ENCODE measurements at regions not wholly inside any gene's neighbourhood (a gene's known extent, or its start where the extent isn't known, plus 50 kb on each side); places are given as distances from the start of the nearest gene placed in this dataset.

GRCh38 chr3:44061961-44062360 is 179.7 kb upstream of the TOPAZ1 start:
- H3K36me3 ChIP-seq (ENCODE audit: control insufficient read depth, insufficient read depth, low read length), result no peaks in the 10 kb centered on the region
- CTCF ChIA-PET, result no interaction called here
- H4K20me1 ChIP-seq (ENCODE audit: insufficient read depth, low read length), result no peaks in the 10 kb centered on the region
- H3K14ac ChIP-seq (replicated peaks; ENCODE audit: low read depth, low read length), result no peak overlapping the region
- BruUV-seq (replicated peaks), result no TSS peak
- H3K18ac ChIP-seq (ENCODE audit: low read depth, low read length), result no peak overlapping the region
- DNase-seq, result no peak
- no peak overlapping the region for H2AK5ac ChIP-seq (ENCODE audit: low read depth, low read length)
- H3K4me3 ChIP-seq (ENCODE audit: insufficient read depth, low read depth, low read length), result no peak overlapping the region
- no peaks in the 10 kb centered on the region for H3K9me1 ChIP-seq (ENCODE audit: insufficient read depth, low read length)
- H2BK5ac ChIP-seq (ENCODE audit: low read depth, low read length, poor library complexity, severe bottlenecking), result no peak overlapping the region
- no peak overlapping the region for H3K4me2 ChIP-seq (ENCODE audit: low read depth, low read length)
- H2BK120ac ChIP-seq (ENCODE audit: low read depth, low read length), result no peak overlapping the region
- no peak overlapping the region for H4K8ac ChIP-seq (ENCODE audit: low read depth in 2 of 2, low read length in 2 of 2)
- no peak overlapping the region for H4K91ac ChIP-seq (ENCODE audit: insufficient read depth, low read depth, low read length)
- H3K56ac ChIP-seq (ENCODE audit: extremely low read depth, insufficient read depth, low read length), result no peak overlapping the region
- in situ Hi-C loops (cut with MboI; ENCODE audit: low sequenced_read_pairs), result no loop called here
- H2AK9ac ChIP-seq (replicated peaks; ENCODE audit: low read depth, low read length, poor library complexity), result no peak overlapping the region
- peaks cover 49% of the 10 kb centered on the region for H3K27me3 ChIP-seq (ENCODE audit: control insufficient read depth, insufficient read depth, low read length)
- H3K9me3 ChIP-seq (ENCODE audit: control insufficient read depth, insufficient read depth, low read length), result no peaks in the 10 kb centered on the region
- H3K79me1 ChIP-seq (ENCODE audit: low read depth in 1 of 2, low read length in 2 of 2), result no peaks in the 10 kb centered on the region
- POLR2A ChIA-PET (ENCODE audit: unreplicated experiment), result no interaction called here
- no peak for ATAC-seq (ENCODE audit: low read depth)
- intact Hi-C loops (cut with micrococcal nuclease), result no loop called here
- H2BK15ac ChIP-seq (ENCODE audit: low read depth, low read length), result no peak overlapping the region
- no peak overlapping the region for H2AFZ ChIP-seq (replicated peaks; ENCODE audit: low read length, poor library complexity)
- dilution Hi-C loops (cut with HindIII; ENCODE audit: low sequenced_read_pairs, unreplicated experiment), result no loop called here
- 13% methylated on average over 8 of the region's 9 CpGs; no CpG with 5 or more reads in 1 of the 2 experiments for WGBS, 2 experiments (ENCODE audit: extremely low coverage in 2 of 2, insufficient read length in 1 of 2)
- no peak overlapping the region for H3K23ac ChIP-seq (ENCODE audit: low read depth, low read length)
- H2BK20ac ChIP-seq (ENCODE audit: low read depth, low read length), result no peak overlapping the region
- no peak overlapping the region for H4K5ac ChIP-seq (ENCODE audit: low read depth, low read length)
- H3K9ac ChIP-seq (ENCODE audit: low read depth, low read length), result no peak overlapping the region
- no peak overlapping the region for H3K4ac ChIP-seq (ENCODE audit: low read depth, low read length)
- H3K27ac ChIP-seq (ENCODE audit: insufficient read depth, low read length), result no peak overlapping the region
- TF ChIP-seq MAFK (IDR thresholded peaks at IDR 0.05; ENCODE audit: low read depth, low read length), result no peak
- no peak for TF ChIP-seq FOS (IDR thresholded peaks at IDR 0.05; ENCODE audit: low read depth, low read length)
- no peak for TF ChIP-seq MXI1 (IDR thresholded peaks at IDR 0.05; ENCODE audit: borderline replicate concordance, low read depth, low read length)
- TF ChIP-seq RAD21 (IDR thresholded peaks at IDR 0.05; ENCODE audit: low read length), result no peak
- no peak for TF ChIP-seq CHD1 (IDR thresholded peaks at IDR 0.05; ENCODE audit: low read depth, low read length)
- no peaks in the 10 kb centered on the region for H3K4me1 ChIP-seq (ENCODE audit: control insufficient read depth, insufficient read depth, low read length)

Measured in IMR-90 (cell line).